ENCODE measurements at regions not wholly inside any gene's neighbourhood (a gene's known extent, or its start where the extent isn't known, plus 50 kb on each side); places are given as distances from the start of the nearest gene placed in this dataset.

GRCh38 chr18:75344615-75345014, 82.9 kb downstream of the SMIM21 start:
- no peak for DNase-seq (ENCODE audit: low read depth)
- TF ChIP-seq, protein P1, sequence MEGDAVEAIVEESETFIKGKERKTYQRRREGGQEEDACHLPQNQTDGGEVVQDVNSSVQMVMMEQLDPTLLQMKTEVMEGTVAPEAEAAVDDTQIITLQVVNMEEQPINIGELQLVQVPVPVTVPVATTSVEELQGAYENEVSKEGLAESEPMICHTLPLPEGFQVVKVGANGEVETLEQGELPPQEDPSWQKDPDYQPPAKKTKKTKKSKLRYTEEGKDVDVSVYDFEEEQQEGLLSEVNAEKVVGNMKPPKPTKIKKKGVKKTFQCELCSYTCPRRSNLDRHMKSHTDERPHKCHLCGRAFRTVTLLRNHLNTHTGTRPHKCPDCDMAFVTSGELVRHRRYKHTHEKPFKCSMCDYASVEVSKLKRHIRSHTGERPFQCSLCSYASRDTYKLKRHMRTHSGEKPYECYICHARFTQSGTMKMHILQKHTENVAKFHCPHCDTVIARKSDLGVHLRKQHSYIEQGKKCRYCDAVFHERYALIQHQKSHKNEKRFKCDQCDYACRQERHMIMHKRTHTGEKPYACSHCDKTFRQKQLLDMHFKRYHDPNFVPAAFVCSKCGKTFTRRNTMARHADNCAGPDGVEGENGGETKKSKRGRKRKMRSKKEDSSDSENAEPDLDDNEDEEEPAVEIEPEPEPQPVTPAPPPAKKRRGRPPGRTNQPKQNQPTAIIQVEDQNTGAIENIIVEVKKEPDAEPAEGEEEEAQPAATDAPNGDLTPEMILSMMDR (conservative IDR thresholded peaks at IDR 0.05; ENCODE audit: low read depth, low read length): no peak
- H3K4me3 ChIP-seq (ENCODE audit: low read depth, low read length): no peak overlapping the region

- no peak overlapping the region for H3K4me3 ChIP-seq (ENCODE audit: low read depth, low read length)
- DNase-seq (ENCODE audit: low read depth): no peak
- TF ChIP-seq, protein P1 (conservative IDR thresholded peaks at IDR 0.05; ENCODE audit: low read depth, low read length): no peak
Measured at GRCh38 chr18:75344161-75344560, 83.3 kb downstream of the SMIM21 start.

GRCh38 chr18:75343389-75343788, 84.1 kb downstream of the SMIM21 start:
- no peak for DNase-seq (ENCODE audit: low read depth)
- H3K4me3 ChIP-seq (ENCODE audit: low read depth, low read length): no peak overlapping the region
- TF ChIP-seq, protein P1 (conservative IDR thresholded peaks at IDR 0.05; ENCODE audit: low read depth, low read length): no peak

GRCh38 chr18:75341897-75342296, 85.6 kb downstream of the SMIM21 start:
- TF ChIP-seq, protein P1 (conservative IDR thresholded peaks at IDR 0.05; ENCODE audit: low read depth, low read length): no peak
- no peak for DNase-seq (ENCODE audit: low read depth)
- H3K4me3 ChIP-seq (ENCODE audit: low read depth, low read length): no peak overlapping the region

- peak; percentile 17 for DNase-seq (ENCODE audit: low read depth)
- TF ChIP-seq, protein P1 (conservative IDR thresholded peaks at IDR 0.05; ENCODE audit: low read depth, low read length): no peak
- H3K4me3 ChIP-seq (ENCODE audit: low read depth, low read length): no peak overlapping the region
Measured at GRCh38 chr18:75341267-75341666, 86.2 kb downstream of the SMIM21 start.

GRCh38 chr18:75339936-75340605, 87.4 kb downstream of the SMIM21 start:
- DNase-seq (ENCODE audit: low read depth): no peak
- TF ChIP-seq, protein P1 (conservative IDR thresholded peaks at IDR 0.05; ENCODE audit: low read depth, low read length): no peak
- no peak overlapping the region for H3K4me3 ChIP-seq (ENCODE audit: low read depth, low read length)
